ENCODE measurements at regions not wholly inside any gene's neighbourhood (a gene's known extent, or its start where the extent isn't known, plus 50 kb on each side); places are given as distances from the start of the nearest gene placed in this dataset.

DNA sequence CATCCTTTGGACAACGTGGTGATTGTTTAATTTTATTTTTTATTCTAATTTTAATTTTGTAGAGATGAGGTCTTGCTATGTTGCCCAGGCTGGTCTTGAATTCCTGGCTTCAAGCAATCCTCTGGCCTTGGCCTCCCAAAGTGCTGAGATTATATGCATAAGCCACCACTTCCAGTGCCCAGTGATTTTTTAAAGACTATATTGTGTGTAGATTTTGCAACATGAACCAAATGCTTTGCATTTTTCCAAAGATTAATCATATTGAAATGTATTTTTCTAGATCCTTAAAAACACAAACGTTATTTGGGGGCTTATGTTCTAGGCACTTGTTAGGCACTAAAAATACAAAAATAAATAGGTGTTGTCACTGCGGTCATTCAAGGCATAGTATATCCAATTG is 117.6 kb upstream of the CCN2 start:
- intact Hi-C loops (cut with DNase I): no loop called here
- TF ChIP-seq, protein P1, sequence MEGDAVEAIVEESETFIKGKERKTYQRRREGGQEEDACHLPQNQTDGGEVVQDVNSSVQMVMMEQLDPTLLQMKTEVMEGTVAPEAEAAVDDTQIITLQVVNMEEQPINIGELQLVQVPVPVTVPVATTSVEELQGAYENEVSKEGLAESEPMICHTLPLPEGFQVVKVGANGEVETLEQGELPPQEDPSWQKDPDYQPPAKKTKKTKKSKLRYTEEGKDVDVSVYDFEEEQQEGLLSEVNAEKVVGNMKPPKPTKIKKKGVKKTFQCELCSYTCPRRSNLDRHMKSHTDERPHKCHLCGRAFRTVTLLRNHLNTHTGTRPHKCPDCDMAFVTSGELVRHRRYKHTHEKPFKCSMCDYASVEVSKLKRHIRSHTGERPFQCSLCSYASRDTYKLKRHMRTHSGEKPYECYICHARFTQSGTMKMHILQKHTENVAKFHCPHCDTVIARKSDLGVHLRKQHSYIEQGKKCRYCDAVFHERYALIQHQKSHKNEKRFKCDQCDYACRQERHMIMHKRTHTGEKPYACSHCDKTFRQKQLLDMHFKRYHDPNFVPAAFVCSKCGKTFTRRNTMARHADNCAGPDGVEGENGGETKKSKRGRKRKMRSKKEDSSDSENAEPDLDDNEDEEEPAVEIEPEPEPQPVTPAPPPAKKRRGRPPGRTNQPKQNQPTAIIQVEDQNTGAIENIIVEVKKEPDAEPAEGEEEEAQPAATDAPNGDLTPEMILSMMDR (IDR thresholded peaks at IDR 0.05): no peak
- TF ChIP-seq POLR2A (IDR thresholded peaks at IDR 0.05; ENCODE audit: low read depth) (no peak), EP300 (IDR thresholded peaks at IDR 0.05) (no peak), POLR2AphosphoS5 (IDR thresholded peaks at IDR 0.05) (no peak)
- H3K4me1 ChIP-seq: peaks cover 0 to 28% (median 19%) of the 10 kb centered on the region in 4 donors
- no peaks in the 10 kb centered on the region for H3K9me3 ChIP-seq
- 82% methylated on average over 3 of the region's 3 CpGs for WGBS
- H3K4me3 ChIP-seq: no peak overlapping the region
- no peak overlapping the region for H3K27ac ChIP-seq (replicated peaks in 1 of 4)
- no peaks in the 10 kb centered on the region for H3K27me3 ChIP-seq
- no peaks in the 10 kb centered on the region for H3K36me3 ChIP-seq
- no peak for DNase-seq (ENCODE audit: extremely low spot score)

DNA sequence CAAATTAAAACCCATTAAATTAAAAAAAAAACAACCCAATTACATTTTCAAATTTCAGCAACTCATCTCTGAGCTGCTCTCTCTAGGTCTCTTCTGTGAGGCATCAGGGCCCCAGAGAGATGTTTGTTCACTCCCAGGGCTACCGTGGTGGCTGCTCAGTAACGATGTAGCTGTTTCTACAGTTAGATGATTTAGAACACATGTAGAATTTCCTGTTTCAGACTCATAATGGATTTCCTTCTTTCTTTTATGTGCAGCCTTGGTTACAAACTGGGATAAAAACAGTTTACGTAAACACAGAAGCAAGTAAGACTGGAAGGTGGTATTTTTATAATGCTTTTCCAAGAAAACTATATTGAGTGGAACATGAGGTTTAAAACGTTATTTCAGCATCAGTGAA is 116.1 kb upstream of the CCN2 start:
- TF ChIP-seq POLR2A (IDR thresholded peaks at IDR 0.05; ENCODE audit: low read depth) (no peak), EP300 (IDR thresholded peaks at IDR 0.05) (no peak), POLR2AphosphoS5 (IDR thresholded peaks at IDR 0.05) (no peak)
- TF ChIP-seq, protein P1 (IDR thresholded peaks at IDR 0.05): no peak
- H3K27ac ChIP-seq (replicated peaks in 1 of 4): no peak overlapping the region
- no peak for DNase-seq (ENCODE audit: extremely low spot score)
- intact Hi-C loops (cut with DNase I): no loop called here
- no peaks in the 10 kb centered on the region for H3K36me3 ChIP-seq
- H3K4me1 ChIP-seq: peaks cover 3 to 43% (median 32%) of the 10 kb centered on the region in 4 donors
- no peaks in the 10 kb centered on the region for H3K9me3 ChIP-seq
- no peak overlapping the region for H3K4me3 ChIP-seq
- WGBS: 32% methylated on average over 4 of the region's 4 CpGs
- H3K27me3 ChIP-seq: no peaks in the 10 kb centered on the region

DNA sequence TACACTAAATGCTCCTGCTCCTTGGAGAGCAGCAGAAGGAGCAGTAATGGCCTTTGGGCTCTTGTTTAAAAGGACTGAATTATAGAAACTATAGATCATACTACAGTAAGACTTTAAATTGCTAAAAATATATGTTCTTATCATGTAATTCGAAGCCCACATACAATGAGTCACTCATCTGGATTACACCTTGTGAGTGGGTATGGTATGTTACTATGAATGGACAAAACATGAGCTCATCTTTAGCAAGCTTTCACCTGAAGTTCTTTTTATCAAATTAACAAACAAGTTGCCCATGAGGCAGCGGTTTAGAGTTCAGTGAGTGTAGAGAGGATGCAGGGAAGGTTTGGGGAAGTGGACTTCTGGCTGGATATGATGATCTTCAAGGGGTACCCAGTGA is 114.4 kb upstream of the CCN2 start:
- DNase-seq (ENCODE audit: extremely low spot score): no peak
- TF ChIP-seq EP300 (IDR thresholded peaks at IDR 0.05) (no peak), POLR2AphosphoS5 (IDR thresholded peaks at IDR 0.05) (no peak), POLR2A (IDR thresholded peaks at IDR 0.05; ENCODE audit: low read depth) (no peak)
- TF ChIP-seq, protein P1 (IDR thresholded peaks at IDR 0.05): no peak
- intact Hi-C loops (cut with DNase I): no loop called here
- WGBS: 94% methylated on average over 2 of the region's 2 CpGs
- Histone ChIP-seq H3K9me3 (no peaks in the 10 kb centered on the region), H3K27me3 (no peaks in the 10 kb centered on the region), H3K4me1 (peaks cover 3 to 55% (median 40%) of the 10 kb centered on the region in 4 donors), H3K27ac (replicated peaks in 1 of 4) (no peak overlapping the region), H3K36me3 (no peaks in the 10 kb centered on the region), H3K4me3 (no peak overlapping the region)

DNA sequence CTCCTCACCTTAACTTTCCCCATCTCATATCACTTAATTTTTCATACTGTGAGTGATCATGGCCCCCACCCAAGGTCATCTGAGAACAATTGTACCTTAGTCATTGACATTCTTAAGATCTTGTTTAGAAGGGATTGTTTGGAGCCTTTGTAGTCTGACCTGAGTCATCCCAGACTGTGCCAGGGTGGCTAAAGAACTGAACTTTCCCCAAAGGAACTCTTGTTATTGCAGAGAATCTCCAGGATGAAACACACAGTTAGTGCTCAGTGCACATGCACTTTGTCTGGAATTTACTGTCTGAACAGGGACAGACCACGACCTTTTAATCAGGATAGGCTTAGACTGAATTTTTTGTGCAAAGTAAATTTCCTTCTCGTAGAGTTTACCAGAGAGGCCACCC is 112.6 kb upstream of the CCN2 start:
- H3K36me3 ChIP-seq: no peaks in the 10 kb centered on the region
- H3K4me3 ChIP-seq: no peak overlapping the region
- peak; percentile 14 to 47 for TF ChIP-seq POLR2AphosphoS5 (IDR thresholded peaks at IDR 0.05)
- TF ChIP-seq POLR2A (IDR thresholded peaks at IDR 0.05; ENCODE audit: low read depth): no peak
- DNase-seq (ENCODE audit: extremely low spot score): no peak
- H3K27me3 ChIP-seq: no peaks in the 10 kb centered on the region
- 37% methylated on average over 2 of the region's 2 CpGs for WGBS
- intact Hi-C loops (cut with DNase I): no loop called here
- H3K4me1 ChIP-seq: peaks cover 3 to 44% (median 34%) of the 10 kb centered on the region in 4 donors
- H3K9me3 ChIP-seq: no peaks in the 10 kb centered on the region
- peak overlapping the region; percentile 17 to 50 (median 41) for H3K27ac ChIP-seq (replicated peaks in 1 of 4)

DNA sequence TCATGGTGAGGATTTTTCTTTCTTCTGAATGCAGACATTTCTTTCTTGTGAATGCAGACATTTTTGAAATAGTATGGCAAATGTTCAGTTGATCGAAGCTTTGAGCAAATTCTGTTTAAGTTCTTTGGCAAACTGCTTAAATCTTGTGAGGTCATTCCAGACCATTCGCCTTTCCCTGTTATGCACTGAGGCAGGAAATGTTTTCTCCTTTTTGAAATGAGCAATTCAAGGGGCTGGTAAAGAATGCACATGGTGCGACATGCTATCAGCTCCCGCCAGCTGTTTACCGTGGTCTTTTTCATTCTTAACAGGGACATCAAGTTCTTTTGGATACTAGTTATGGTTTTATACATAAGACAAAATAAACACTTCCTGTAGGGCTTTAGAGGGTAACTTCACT is 112.0 kb upstream of the CCN2 start:
- TF ChIP-seq POLR2A (IDR thresholded peaks at IDR 0.05; ENCODE audit: low read depth): no peak
- TF ChIP-seq POLR2AphosphoS5 (IDR thresholded peaks at IDR 0.05): no peak
- TF ChIP-seq EP300 (IDR thresholded peaks at IDR 0.05): no peak
- TF ChIP-seq, protein P1 (IDR thresholded peaks at IDR 0.05): no peak
- DNase-seq (ENCODE audit: extremely low spot score): no peak
- Histone ChIP-seq H3K27me3 (no peaks in the 10 kb centered on the region), H3K4me3 (no peak overlapping the region), H3K36me3 (no peaks in the 10 kb centered on the region), H3K27ac (replicated peaks in 1 of 4) (peak overlapping the region; percentile 14 to 50 (median 41)), H3K9me3 (no peaks in the 10 kb centered on the region), H3K4me1 (peaks cover 3 to 44% (median 35%) of the 10 kb centered on the region in 4 donors)
- WGBS: 63% methylated on average over 5 of the region's 5 CpGs
- intact Hi-C loops (cut with DNase I): no loop called here

All from esophagus muscularis mucosa (tissue), 4 donors.